GM18519 (cell line): ENCODE measurements at regions not wholly inside any gene's neighbourhood (a gene's known extent, or its start where the extent isn't known, plus 50 kb on each side); places are given as distances from the start of the nearest gene placed in this dataset.
A peak's percentile ranks its signal among the peaks of the same experiment; 100 is the strongest.

Source experiments
- ATAC-seq: cut with Tn5 transposase; IDR thresholded peaks from one replicate; pipeline ENCODE4 v1.9.1; 2021; ENCODE audit warnings: mild to moderate bottlenecking, moderate library complexity; ENCODE audit not compliant: unreplicated experiment, low FRiP score

- ATAC-seq, result no peak
Observed at GRCh38 chr6:2565499-2565898, 185.2 kb downstream of the MYLK4 start.

GRCh38 chr6:2563635-2564034 lies 187.1 kb downstream of the MYLK4 start:
- peak; percentile 97 for ATAC-seq

- no peak for ATAC-seq
Observed at GRCh38 chr6:2562721-2563451, 187.8 kb downstream of the MYLK4 start.

GRCh38 chr6:2560917-2561698 lies 189.6 kb downstream of the MYLK4 start:
- ATAC-seq, result no peak

GRCh38 chr6:2560140-2560818 lies 190.4 kb downstream of the MYLK4 start:
- no peak for ATAC-seq

- ATAC-seq, result no peak
Observed at GRCh38 chr6:2558861-2559801, 191.6 kb downstream of the MYLK4 start.

- ATAC-seq, result no peak
Observed at GRCh38 chr6:2558098-2558680, 192.5 kb downstream of the MYLK4 start.

GRCh38 chr6:2557181-2557720 lies 193.5 kb downstream of the MYLK4 start:
- ATAC-seq, result no peak

- ATAC-seq, result no peak
Observed at GRCh38 chr6:2556761-2557160, 194.0 kb downstream of the MYLK4 start.

GRCh38 chr6:2554651-2555260 lies 196.0 kb downstream of the MYLK4 start:
- ATAC-seq, result no peak

- ATAC-seq, result no peak
Observed at GRCh38 chr6:2552526-2553154, 198.1 kb downstream of the MYLK4 start.

- ATAC-seq, result no peak
Observed at GRCh38 chr6:2551705-2552104, 199.0 kb downstream of the MYLK4 start.

GRCh38 chr6:2550247-2550646 lies 200.5 kb downstream of the MYLK4 start:
- ATAC-seq, result no peak

- ATAC-seq, result no peak
Observed at GRCh38 chr6:2549834-2550233, 200.9 kb downstream of the MYLK4 start.

- ATAC-seq, result no peak
Observed at GRCh38 chr6:2547355-2547754, 203.4 kb downstream of the MYLK4 start.

- no peak for ATAC-seq
Observed at GRCh38 chr6:2546901-2547300, 203.8 kb downstream of the MYLK4 start.

- no peak for ATAC-seq
Observed at GRCh38 chr6:2545383-2546038, 205.2 kb downstream of the MYLK4 start.

- no peak for ATAC-seq
Observed at GRCh38 chr6:2543321-2543720, 207.4 kb downstream of the MYLK4 start.
